ENCODE measurements at regions not wholly inside any gene's neighbourhood (a gene's known extent, or its start where the extent isn't known, plus 50 kb on each side); places are given as distances from the start of the nearest gene placed in this dataset.

DNA sequence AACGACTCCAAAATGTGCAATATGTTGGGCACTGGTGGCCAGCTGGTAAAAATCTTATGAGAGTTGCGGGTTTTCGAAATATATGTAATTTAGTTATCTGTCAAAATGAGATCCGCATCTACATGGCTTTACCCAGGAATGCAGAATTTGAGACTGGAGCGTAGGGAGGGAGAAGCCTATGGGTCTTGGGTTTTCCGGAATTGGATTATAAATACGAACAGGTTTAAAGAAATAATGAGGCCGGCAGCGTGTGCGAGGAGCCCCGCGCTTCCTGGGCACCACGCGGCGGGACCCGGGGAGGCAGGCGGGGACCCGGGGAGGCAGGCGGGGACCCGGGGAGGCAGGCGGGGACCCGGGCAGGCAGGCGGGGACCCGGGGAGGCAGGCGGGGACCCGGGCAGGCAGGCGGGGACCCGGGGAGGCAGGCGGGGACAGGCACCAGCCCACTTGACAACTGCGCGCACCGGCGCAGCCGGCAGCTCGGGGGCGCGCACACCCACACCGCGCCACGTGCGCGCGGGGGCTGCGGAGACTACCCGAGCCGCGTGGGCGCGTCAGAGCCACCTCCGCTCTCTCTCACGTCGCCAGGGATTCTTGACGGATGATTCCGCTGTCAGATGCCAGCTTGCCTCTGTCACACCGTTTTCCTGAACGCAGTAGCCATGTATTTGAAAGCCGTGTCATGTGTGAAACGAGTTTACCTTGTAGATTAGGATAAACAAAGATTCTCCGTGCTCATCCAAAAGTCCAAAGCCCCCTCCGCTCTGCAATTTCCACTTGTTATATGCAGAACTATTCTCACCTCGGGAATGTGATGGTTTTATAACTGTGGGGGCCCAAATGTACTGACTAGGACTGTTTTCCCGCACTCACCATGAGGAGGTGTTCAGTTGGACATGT is 54.3 kb upstream of the HNRNPU start:
- intact Hi-C loops (cut with micrococcal nuclease; ENCODE audit: unreplicated experiment) (no loop called here), in situ Hi-C loops (cut with MboI) (no loop called here)
- H3K9ac ChIP-seq (ENCODE audit: control insufficient read depth, insufficient read depth, low read length) = peak overlapping the region; percentile 60
- no peaks in the 10 kb centered on the region for H4K20me1 ChIP-seq (ENCODE audit: control insufficient read depth, insufficient read depth)
- ChIA-PET CTCF (interaction anchor here (1.0 to 1.7 kb wide), 2 partner anchors 22 to 117 kb away, joined by 4 to 5 read pairs; no protein-coding TSS in a partner anchor), RAD21 (ENCODE audit: unreplicated experiment) (interaction anchor here (0.6 to 1.0 kb wide), 2 partner anchors 53 kb away, joined by 3 read pairs; no protein-coding TSS in a partner anchor), SMC1A (ENCODE audit: uncharacterized antibody, unreplicated experiment) (interaction anchor here (0.6 to 1.6 kb wide), 3 partner anchors 49 to 51 kb away, joined by 3 read pairs; a partner anchor contains a TSS), POLR2A (interaction anchor here (0.6 kb wide), 1 partner anchor 52 kb away, joined by 3 read pairs; no protein-coding TSS in a partner anchor)
- FAIRE-seq (no peak), ATAC-seq (peak; percentile 80), DNase-seq (ENCODE audit: low read depth, low spot score) (no peak)
- no peaks in the 10 kb centered on the region for H3K27me3 ChIP-seq (replicated peaks in 1 of 2; ENCODE audit: control insufficient read depth in 2 of 2, insufficient read depth in 2 of 2, low read length in 1 of 2)
- H3K4me3 ChIP-seq = peak overlapping the region; percentile 72
- H3K9me3 ChIP-seq (replicated peaks; ENCODE audit: control insufficient read depth, insufficient read depth, low read length) = no peaks in the 10 kb centered on the region
- peak overlapping the region; percentile 45 for H3K27ac ChIP-seq (ENCODE audit: control insufficient read depth, insufficient read depth)
- peak overlapping the region; percentile 86 for H3K4me2 ChIP-seq (ENCODE audit: control insufficient read depth, insufficient read depth)
- 7% methylated on average over 45 of the region's 62 CpGs for WGBS (ENCODE audit: insufficient coverage, insufficient replicate concordance, low lambda C conversion rate, missing lambda C conversion rate)
- no TSS peak for BruUV-seq (replicated peaks)
- H3K36me3 ChIP-seq (ENCODE audit: control insufficient read depth in 2 of 2, insufficient read depth in 2 of 2, low read length in 1 of 2) = no peaks in the 10 kb centered on the region
- H3K79me2 ChIP-seq (ENCODE audit: control insufficient read depth, insufficient read depth, low read length) = no peaks in the 10 kb centered on the region
- H3K4me1 ChIP-seq (ENCODE audit: control insufficient read depth, insufficient read depth, low read length) = peaks cover 14% of the 10 kb centered on the region
- peak overlapping the region; percentile 78 for H2AFZ ChIP-seq (ENCODE audit: control insufficient read depth, low read depth, low read length)
- no peak for TF ChIP-seq E4F1 (IDR thresholded peaks at IDR 0.05; ENCODE audit: borderline replicate concordance, partially characterized antibody)
- TF ChIP-seq ZNF592 (IDR thresholded peaks at IDR 0.05) = no peak
- TF ChIP-seq ZNF384 (IDR thresholded peaks at IDR 0.05; ENCODE audit: borderline replicate concordance, low read depth, low read length) = no peak
- no peak for TF ChIP-seq HDAC2 (IDR thresholded peaks at IDR 0.05)
- TF ChIP-seq SRF (IDR thresholded peaks at IDR 0.05; ENCODE audit: low read depth in 2 of 2, low read length in 2 of 2) = no peak
- TF ChIP-seq NR2C1 (IDR thresholded peaks at IDR 0.05) = no peak
- TF ChIP-seq CHD4 (IDR thresholded peaks at IDR 0.05) = no peak
- TF ChIP-seq, protein P1, sequence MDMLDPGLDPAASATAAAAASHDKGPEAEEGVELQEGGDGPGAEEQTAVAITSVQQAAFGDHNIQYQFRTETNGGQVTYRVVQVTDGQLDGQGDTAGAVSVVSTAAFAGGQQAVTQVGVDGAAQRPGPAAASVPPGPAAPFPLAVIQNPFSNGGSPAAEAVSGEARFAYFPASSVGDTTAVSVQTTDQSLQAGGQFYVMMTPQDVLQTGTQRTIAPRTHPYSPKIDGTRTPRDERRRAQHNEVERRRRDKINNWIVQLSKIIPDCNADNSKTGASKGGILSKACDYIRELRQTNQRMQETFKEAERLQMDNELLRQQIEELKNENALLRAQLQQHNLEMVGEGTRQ (IDR thresholded peaks at IDR 0.05; ENCODE audit: borderline replicate concordance, low read depth, low read length) = no peak; the same call in 1 of the 2 replicates
- 0 out of 2 replicates have a peak, but pooled peaks have one; percentile 16 for TF ChIP-seq YY1 (IDR thresholded peaks at IDR 0.05; ENCODE audit: low read depth, low read length)
- TF ChIP-seq KDM1A (IDR thresholded peaks at IDR 0.05; ENCODE audit: borderline replicate concordance) = no peak
- TF ChIP-seq USF1 (IDR thresholded peaks at IDR 0.05; ENCODE audit: borderline replicate concordance, extremely low read length, insufficient read depth, low read depth, low read length) = peak; percentile 70
- TF ChIP-seq TCF3 (IDR thresholded peaks at IDR 0.05; ENCODE audit: borderline replicate concordance, insufficient read depth, low read depth, low read length) = peak; percentile 64; the same call in 1 of the 2 replicates
- no peak for TF ChIP-seq SPI1 (IDR thresholded peaks at IDR 0.05; ENCODE audit: borderline replicate concordance, insufficient read depth, low read depth, low read length)
- no peak for TF ChIP-seq CBX5 (IDR thresholded peaks at IDR 0.05; ENCODE audit: low read depth)
